Upper lobe of left lung (tissue), 6 donors: ENCODE measurements at regions not wholly inside any gene's neighbourhood (a gene's known extent, or its start where the extent isn't known, plus 50 kb on each side); places are given as distances from the start of the nearest gene placed in this dataset.

Experiments
- ATAC-seq, 2 donors: fragments of 200-7000 bp; cut with Tn5 transposase; one replicate each; pipeline ENCODE4 v1.9.1; 2022; ENCODE audit warnings: mild to moderate bottlenecking in 2 of 2, moderate library complexity in 2 of 2; ENCODE audit not compliant: low FRiP score in 2 of 2
- DNase-seq, 2 donors: peaks; one replicate each; pipeline ENCODE4 v3.0.0-alpha.2; 2019 to 2020
- H3K27ac ChIP-seq, 4 donors: fragments of 200-600 bp; sonication (generic); one replicate each; pipeline ENCODE4 v1.5.1; 2016 to 2019
- H3K27me3 ChIP-seq, 4 donors: fragments of 200-600 bp; sonication (generic); one replicate each; pipeline ENCODE4 v1.5.1; 2017 to 2019
- H3K36me3 ChIP-seq, 4 donors: fragments of 200-600 bp; sonication (generic); one replicate each; pipeline ENCODE4 v1.5.1; 2016 to 2019
- H3K4me1 ChIP-seq, 4 donors: fragments of 200-600 bp; sonication (generic); one replicate each; pipeline ENCODE4 v1.5.1; 2018 to 2019
- H3K4me3 ChIP-seq, 4 donors: fragments of 200-600 bp; sonication (generic); one replicate each; pipeline ENCODE4 v1.5.1; 2017 to 2019; ENCODE audit warnings: mild to moderate bottlenecking in 2 of 4, moderate library complexity in 1 of 4
- H3K9me3 ChIP-seq, 4 donors: fragments of 200-600 bp; sonication (generic); one replicate each; pipeline ENCODE4 v1.5.1; 2018 to 2019
- EP300 ChIP-seq, 4 donors: sonication (generic); formaldehyde crosslinking; IDR thresholded peaks; one replicate each; pipeline ENCODE4 v1.5.1; 2017; ENCODE audit warnings: antibody characterized with exemption in 4 of 4, control low read depth in 2 of 4
- POLR2A ChIP-seq, 4 donors: fragments of 450-650 bp; IDR thresholded peaks; one replicate each; pipeline ENCODE4 v1.5.1; 2016 to 2017; ENCODE audit warnings: antibody characterized with exemption in 4 of 4, mild to moderate bottlenecking in 2 of 4
- POLR2AphosphoS5 ChIP-seq, 2 donors: sonication (generic); formaldehyde crosslinking; IDR thresholded peaks; one replicate each; pipeline ENCODE4 v1.5.1; 2017; ENCODE audit warnings: antibody characterized with exemption in 2 of 2
- WGBS, 2 donors: methylation state at CpG; one replicate each; pipeline ENCODE4 v1.1.5; 2017 to 2018; 5-methylcytosine and 5-hydroxymethylcytosine counted together
- TF ChIP-seq, protein P1 (sequence below), 6 experiments: fragments of 450-650 bp in 4 of 6; fragments of 200-600 bp in 2 of 6; sonication (generic) in 2 of 6; IDR thresholded peaks; one replicate each; pipeline ENCODE4 v1.5.1; 2016 to 2019; ENCODE audit warnings: antibody characterized with exemption in 6 of 6
- donor health status: DM: no; HTN: no; CAD: no; lungs with moderate emphysema.
- donor health status: DM: no; HTN: yes; CAD: no; lungs with severe emphysema.

DNA sequence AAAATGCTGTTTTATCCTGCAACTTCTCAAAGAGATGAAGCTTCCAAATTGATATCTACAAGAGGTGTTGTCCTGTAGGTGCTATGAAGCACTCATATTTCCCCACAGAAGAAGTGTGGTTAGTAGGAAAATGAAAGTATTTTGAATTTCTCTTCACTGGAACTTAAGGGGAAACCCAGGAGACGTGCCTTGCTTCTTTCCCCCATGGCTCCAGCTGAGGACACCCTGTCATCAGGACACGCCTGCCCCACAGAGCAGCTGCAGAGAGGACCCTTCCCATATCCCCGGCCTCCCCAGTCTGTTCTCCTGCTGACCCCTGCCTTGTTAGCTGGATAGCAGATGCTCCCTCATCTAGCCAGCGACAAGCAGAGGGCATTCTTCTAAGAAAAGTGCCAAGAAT lies 371.3 kb downstream of the COG6 start:
- ATAC-seq = no peak
- no peak for DNase-seq
- WGBS, 2 donors = 67 to 69% methylated on average over 3 to 4 of the region's 4 CpGs
- TF ChIP-seq, protein P1, sequence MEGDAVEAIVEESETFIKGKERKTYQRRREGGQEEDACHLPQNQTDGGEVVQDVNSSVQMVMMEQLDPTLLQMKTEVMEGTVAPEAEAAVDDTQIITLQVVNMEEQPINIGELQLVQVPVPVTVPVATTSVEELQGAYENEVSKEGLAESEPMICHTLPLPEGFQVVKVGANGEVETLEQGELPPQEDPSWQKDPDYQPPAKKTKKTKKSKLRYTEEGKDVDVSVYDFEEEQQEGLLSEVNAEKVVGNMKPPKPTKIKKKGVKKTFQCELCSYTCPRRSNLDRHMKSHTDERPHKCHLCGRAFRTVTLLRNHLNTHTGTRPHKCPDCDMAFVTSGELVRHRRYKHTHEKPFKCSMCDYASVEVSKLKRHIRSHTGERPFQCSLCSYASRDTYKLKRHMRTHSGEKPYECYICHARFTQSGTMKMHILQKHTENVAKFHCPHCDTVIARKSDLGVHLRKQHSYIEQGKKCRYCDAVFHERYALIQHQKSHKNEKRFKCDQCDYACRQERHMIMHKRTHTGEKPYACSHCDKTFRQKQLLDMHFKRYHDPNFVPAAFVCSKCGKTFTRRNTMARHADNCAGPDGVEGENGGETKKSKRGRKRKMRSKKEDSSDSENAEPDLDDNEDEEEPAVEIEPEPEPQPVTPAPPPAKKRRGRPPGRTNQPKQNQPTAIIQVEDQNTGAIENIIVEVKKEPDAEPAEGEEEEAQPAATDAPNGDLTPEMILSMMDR (IDR thresholded peaks at IDR 0.05) = no peak
- TF ChIP-seq POLR2AphosphoS5 (IDR thresholded peaks at IDR 0.05) = no peak
- no peak for TF ChIP-seq POLR2A (IDR thresholded peaks at IDR 0.05)
- TF ChIP-seq EP300 (IDR thresholded peaks at IDR 0.05) = no peak
- no peaks in the 10 kb centered on the region for H3K27me3 ChIP-seq
- no peak overlapping the region for H3K4me3 ChIP-seq
- H3K27ac ChIP-seq = no peak overlapping the region
- no peaks in the 10 kb centered on the region for H3K36me3 ChIP-seq
- no peaks in the 10 kb centered on the region for H3K4me1 ChIP-seq
- no peaks in the 10 kb centered on the region for H3K9me3 ChIP-seq

DNA sequence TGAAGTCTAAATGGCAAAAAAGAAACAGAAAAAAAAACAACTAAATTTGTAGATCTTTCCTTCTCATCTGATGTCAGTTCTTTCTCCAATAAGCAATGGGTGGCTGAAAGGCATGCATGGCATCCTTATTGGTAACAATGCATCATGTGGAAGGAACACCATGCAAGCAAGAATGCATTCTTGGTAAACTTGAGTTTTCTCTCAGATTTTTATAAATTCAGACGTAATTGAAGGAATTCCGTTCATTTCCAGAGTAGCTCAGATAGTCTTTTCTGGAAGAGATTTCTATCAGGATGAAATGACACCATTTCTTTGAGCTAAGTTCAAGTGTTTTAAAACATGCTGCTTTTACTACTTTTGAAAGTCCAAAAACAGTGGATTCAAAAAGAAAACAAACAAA lies 373.0 kb downstream of the COG6 start:
- H3K27me3 ChIP-seq = no peaks in the 10 kb centered on the region
- no peaks in the 10 kb centered on the region for H3K36me3 ChIP-seq
- no peaks in the 10 kb centered on the region for H3K9me3 ChIP-seq
- DNase-seq = no peak
- no peak overlapping the region for H3K4me3 ChIP-seq
- TF ChIP-seq EP300 (IDR thresholded peaks at IDR 0.05) (no peak), POLR2A (IDR thresholded peaks at IDR 0.05) (no peak), POLR2AphosphoS5 (IDR thresholded peaks at IDR 0.05) (no peak)
- TF ChIP-seq, protein P1 (IDR thresholded peaks at IDR 0.05) = no peak
- 86 to 97% methylated on average over 2 of the region's 2 CpGs for WGBS, 2 donors
- ATAC-seq = no peak
- H3K27ac ChIP-seq = no peak overlapping the region
- H3K4me1 ChIP-seq = no peaks in the 10 kb centered on the region

DNA sequence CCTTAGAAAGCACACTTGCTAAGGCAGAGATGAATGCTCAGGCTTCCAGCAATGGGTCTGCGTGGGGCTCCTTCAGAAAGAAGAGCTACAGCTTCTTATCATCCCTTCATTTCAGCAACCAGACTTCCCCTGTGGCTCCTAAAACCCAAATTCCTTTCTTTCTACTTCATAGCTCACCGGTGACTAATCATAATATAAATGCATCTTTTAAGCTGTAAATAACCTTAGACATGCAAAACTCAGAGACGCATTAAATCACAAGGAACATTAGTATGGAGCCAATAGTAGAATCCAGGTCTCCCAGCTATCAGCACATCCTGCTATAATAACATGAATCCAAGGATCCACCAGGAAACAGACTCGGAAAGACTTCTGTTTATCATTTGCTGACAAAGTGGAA lies 375.6 kb downstream of the COG6 start:
- Histone ChIP-seq H3K36me3 (no peaks in the 10 kb centered on the region), H3K4me1 (no peaks in the 10 kb centered on the region), H3K4me3 (no peak overlapping the region), H3K27ac (no peak overlapping the region), H3K27me3 (no peaks in the 10 kb centered on the region), H3K9me3 (no peaks in the 10 kb centered on the region)
- no peak for DNase-seq
- ATAC-seq = peak in 1 of 2 donors; percentile 35
- TF ChIP-seq POLR2AphosphoS5 (IDR thresholded peaks at IDR 0.05) = no peak
- TF ChIP-seq, protein P1 (IDR thresholded peaks at IDR 0.05) = no peak
- no peak for TF ChIP-seq EP300 (IDR thresholded peaks at IDR 0.05)
- no peak for TF ChIP-seq POLR2A (IDR thresholded peaks at IDR 0.05)
- WGBS, 2 donors = 54 to 66% methylated on average over 4 of the region's 4 CpGs

DNA sequence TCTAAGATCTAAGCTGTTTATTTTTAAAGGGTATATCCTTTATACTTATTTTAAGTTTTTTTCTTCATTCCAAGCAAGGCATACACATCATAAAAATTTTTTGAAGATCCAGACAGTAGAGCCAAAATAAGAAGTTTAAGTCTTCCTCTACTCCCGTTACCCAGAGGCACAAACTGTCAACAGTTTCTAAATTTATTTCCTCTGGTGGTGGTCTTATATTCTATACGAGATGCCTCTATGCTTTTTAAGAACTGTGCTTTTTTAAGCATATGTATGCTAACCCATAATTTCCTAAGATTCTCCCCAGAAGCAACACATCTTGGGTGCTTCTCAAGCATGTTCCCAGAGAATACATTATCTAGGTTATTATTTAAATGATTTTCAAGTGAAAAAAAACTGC lies 383.6 kb downstream of the COG6 start:
- Histone ChIP-seq H3K27me3 (no peaks in the 10 kb centered on the region), H3K4me1 (no peaks in the 10 kb centered on the region), H3K9me3 (no peaks in the 10 kb centered on the region), H3K4me3 (no peak overlapping the region), H3K27ac (no peak overlapping the region), H3K36me3 (no peaks in the 10 kb centered on the region)
- ATAC-seq (no peak), DNase-seq (no peak)
- 77 to 79% methylated on average over 2 of the region's 2 CpGs for WGBS, 2 donors
- TF ChIP-seq, protein P1 (IDR thresholded peaks at IDR 0.05) = no peak
- TF ChIP-seq POLR2AphosphoS5 (IDR thresholded peaks at IDR 0.05) (no peak), EP300 (IDR thresholded peaks at IDR 0.05) (no peak)

DNA sequence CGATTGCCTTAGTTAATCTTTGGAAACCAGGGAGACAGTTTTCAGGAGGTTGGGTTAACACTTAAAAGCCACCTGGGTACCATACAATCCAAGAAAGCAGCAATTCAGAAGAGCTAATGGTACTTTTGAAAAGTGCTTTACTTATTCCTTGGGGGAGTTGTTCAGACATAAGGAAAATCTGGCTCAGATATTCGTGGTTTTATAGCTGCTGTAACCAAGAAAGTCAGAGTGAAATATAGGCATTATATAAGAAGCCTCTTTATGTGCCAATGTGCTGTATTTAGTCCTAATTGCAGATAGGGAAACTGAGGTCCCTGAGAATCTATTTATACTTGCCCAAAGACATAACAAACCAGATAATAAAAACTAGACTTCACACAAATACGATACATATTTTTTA lies 387.5 kb downstream of the COG6 start:
- DNase-seq (no peak), ATAC-seq (no peak)
- Histone ChIP-seq H3K36me3 (no peaks in the 10 kb centered on the region), H3K27me3 (no peaks in the 10 kb centered on the region), H3K27ac (no peak overlapping the region), H3K9me3 (no peaks in the 10 kb centered on the region), H3K4me3 (no peak overlapping the region), H3K4me1 (no peaks in the 10 kb centered on the region)
- TF ChIP-seq, protein P1 (IDR thresholded peaks at IDR 0.05) = no peak
- 72 to 81% methylated on average over 3 of the region's 3 CpGs for WGBS, 2 donors
